AG04450 (cell line): ENCODE measurements at regions not wholly inside any gene's neighbourhood (a gene's known extent, or its start where the extent isn't known, plus 50 kb on each side); places are given as distances from the start of the nearest gene placed in this dataset.
"Not testable (repeated sequence)": the region's sequence is repeated elsewhere in the genome, so short reads cannot be mapped to it uniquely, and the experiment has no call there.

Experiments
- CTCF ChIA-PET: fragments of 300-600, 350-600 bp; formaldehyde crosslinking; extraction: SDS; loops from one replicate; lab custom pipeline; 2022; ENCODE audit warnings: antibody characterized with exemption, inconsistent platforms; lab: Charles Lee
- POLR2A ChIA-PET: fragments of 350-600 bp; formaldehyde crosslinking; extraction: SDS; loops from one replicate; lab custom pipeline; 2021; ENCODE audit warnings: antibody characterized with exemption, inconsistent platforms; lab: Yijun Ruan, JAX
- DNase-seq: peaks from one replicate; pipeline ENCODE4 v3.0.0-alpha.2; 2011; ENCODE audit warnings: low read depth, low spot score
- H3K27ac ChIP-seq: one replicate; pipeline ENCODE4 v1.5.1; 2012; ENCODE audit warnings: low read depth, low read length, control low read depth
- H3K27me3 ChIP-seq: one replicate; pipeline ENCODE4 v1.6.0; 2012; ENCODE audit warnings: low read length; ENCODE audit not compliant: control insufficient read depth, insufficient read depth
- H3K4me3 ChIP-seq: 2 replicates; pipeline ENCODE4 v1.5.1; 2011; ENCODE audit warnings: mild to moderate bottlenecking, low read depth, low read length, control low read depth
- H3K9me3 ChIP-seq: 2 replicates; pipeline ENCODE4 v1.5.1; 2012; ENCODE audit warnings: low read length; ENCODE audit not compliant: control insufficient read depth, insufficient read depth
- CTCF ChIP-seq: IDR thresholded peaks from 2 replicates; pipeline ENCODE4 v1.5.1; 2011; ENCODE audit warnings: low read depth, low read length, control low read depth, inconsistent platforms

- Histone ChIP-seq H3K27me3 (no peaks in the 10 kb centered on the region), H3K4me3 (no peak overlapping the region), H3K27ac (no peak overlapping the region), H3K9me3 (peaks cover 6% of the 10 kb centered on the region; the same call in 1 of the 2 replicates)
- TF ChIP-seq CTCF: no peak
- ChIA-PET CTCF (no interaction called here), POLR2A (no interaction called here)
- DNase-seq: no peak
Observed at GRCh38 chr18:71370095-71370494, 1081.2 kb downstream of the SOCS6 start.

DNA sequence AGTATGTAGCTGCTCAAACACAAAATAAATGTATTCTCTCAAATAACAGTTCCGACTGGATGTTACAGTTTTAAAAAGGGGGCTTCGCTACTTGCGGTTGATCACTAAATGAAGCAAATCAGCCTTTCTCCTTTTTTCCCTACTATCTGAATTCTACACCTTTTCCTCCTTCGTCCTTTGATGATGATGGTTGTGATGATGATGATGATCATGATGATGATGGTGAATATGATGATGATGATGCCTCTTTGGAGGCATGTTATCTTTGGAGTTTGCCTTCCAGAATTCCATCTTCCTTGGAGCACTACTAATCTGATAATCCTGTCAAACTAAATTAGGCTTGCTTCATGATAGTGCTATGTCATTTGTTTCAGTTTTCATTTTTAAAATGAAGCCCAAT is 1073.3 kb downstream of the SOCS6 start:
- no peak overlapping the region for H3K27ac ChIP-seq
- H3K9me3 ChIP-seq: peaks cover 5% of the 10 kb centered on the region; the same call in 1 of the 2 replicates
- no peaks in the 10 kb centered on the region for H3K27me3 ChIP-seq
- no peak for TF ChIP-seq CTCF
- ChIA-PET POLR2A (no interaction called here), CTCF (no interaction called here)
- no peak for DNase-seq
- no peak overlapping the region for H3K4me3 ChIP-seq

DNA sequence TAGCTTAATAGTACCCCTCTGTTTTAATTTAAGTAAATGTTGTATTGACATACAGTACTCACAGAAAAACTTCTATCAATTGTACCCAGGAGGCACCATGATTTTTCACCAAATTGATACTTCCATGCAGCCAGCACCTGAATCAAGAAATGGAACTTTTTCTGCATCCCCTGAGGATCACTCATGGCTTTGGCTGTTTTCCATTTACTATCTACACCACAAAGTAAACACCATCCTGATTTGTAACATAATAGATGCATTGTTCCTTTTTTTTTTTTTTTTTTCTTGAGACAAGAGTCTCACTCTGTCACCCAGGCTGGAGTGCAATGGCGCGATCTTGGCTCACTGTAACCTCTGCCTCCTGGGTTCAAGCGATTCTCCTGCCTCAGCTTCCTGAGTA is 1066.8 kb downstream of the SOCS6 start:
- H3K27ac ChIP-seq, POLR2A ChIA-PET, CTCF ChIA-PET, H3K4me3 ChIP-seq, DNase-seq, H3K9me3 ChIP-seq, H3K27me3 ChIP-seq: not testable (repeated sequence)

- no peak overlapping the region for H3K4me3 ChIP-seq
- TF ChIP-seq CTCF: no peak
- no peaks in the 10 kb centered on the region for H3K9me3 ChIP-seq
- DNase-seq: no peak
- no peaks in the 10 kb centered on the region for H3K27me3 ChIP-seq
- CTCF ChIA-PET: no interaction called here
- H3K27ac ChIP-seq: no peak overlapping the region
- POLR2A ChIA-PET: no interaction called here
Observed at GRCh38 chr18:71352618-71353017, 1063.8 kb downstream of the SOCS6 start.

DNA sequence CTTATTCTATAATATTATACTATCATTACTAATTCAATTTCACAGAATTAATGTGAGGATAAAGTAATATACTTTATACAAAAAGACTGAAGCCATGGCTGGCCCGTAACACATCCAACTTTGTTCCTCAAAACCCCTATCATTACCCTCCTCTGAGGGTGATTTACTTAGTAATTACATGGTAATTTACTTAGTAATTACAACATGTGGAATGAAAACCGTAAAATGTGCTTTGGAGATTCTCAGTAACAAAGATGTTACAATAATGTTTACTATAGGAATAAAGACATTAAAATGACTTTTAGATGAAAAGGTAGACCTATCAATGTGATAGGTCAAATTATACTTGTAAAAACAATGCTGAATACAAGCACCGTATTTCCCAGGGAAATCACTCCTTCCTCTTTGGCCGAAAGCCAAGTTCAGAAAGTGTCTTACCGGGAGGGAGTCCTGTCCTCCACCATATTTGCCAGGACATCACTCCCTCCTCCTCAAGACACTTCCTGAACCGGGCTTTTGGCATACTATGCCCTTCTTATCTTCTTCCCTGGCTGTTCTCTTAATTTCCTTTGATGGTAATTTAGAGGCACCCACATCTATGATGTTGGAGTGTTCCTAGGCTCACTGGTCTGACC is 1047.8 kb downstream of the SOCS6 start:
- H3K27ac ChIP-seq: no peak overlapping the region
- ChIA-PET CTCF (no interaction called here), POLR2A (no interaction called here)

More for the DNA sequence above, 1047.8 kb downstream of the SOCS6 start:
- no peaks in the 10 kb centered on the region for H3K27me3 ChIP-seq
- DNase-seq: no peak
- no peak for TF ChIP-seq CTCF
- H3K9me3 ChIP-seq: no peaks in the 10 kb centered on the region
- H3K4me3 ChIP-seq: no peak overlapping the region
